ENCODE measurements at regions not wholly inside any gene's neighbourhood (a gene's known extent, or its start where the extent isn't known, plus 50 kb on each side); places are given as distances from the start of the nearest gene placed in this dataset.

GRCh38 chr19:30853036-30853435, 480.9 kb downstream of the ZNF536 start:
- Histone ChIP-seq H3K4me2 (ENCODE audit: extremely low read depth, insufficient read depth, low read length) (no peak overlapping the region), H3K9me3 (ENCODE audit: control insufficient read depth, insufficient read depth, low read depth, low read length) (no peaks in the 10 kb centered on the region)
- no peak for TF ChIP-seq CTCF (conservative IDR thresholded peaks at IDR 0.05 in 1 of 2, IDR thresholded peaks at IDR 0.05 in 1 of 2; ENCODE audit: low read depth in 1 of 2, low read length in 2 of 2)
- no peak for TF ChIP-seq EZH2 (IDR thresholded peaks at IDR 0.05; ENCODE audit: low read length, missing control alignments)

GRCh38 chr19:30852168-30852567, 480.0 kb downstream of the ZNF536 start:
- Histone ChIP-seq H3K27ac (ENCODE audit: insufficient read depth, low read length) (no peak overlapping the region), H3K36me3 (ENCODE audit: control insufficient read depth, insufficient read depth, low read length) (no peaks in the 10 kb centered on the region), H3K4me3 (replicated peaks in 1 of 4; ENCODE audit: control extremely low read depth in 1 of 4, insufficient read depth in 1 of 4, low read depth in 3 of 4, low read length in 4 of 4) (no peak overlapping the region), H3K9me3 (ENCODE audit: control insufficient read depth, insufficient read depth, low read depth, low read length) (no peaks in the 10 kb centered on the region), H3K27me3 (ENCODE audit: control insufficient read depth, insufficient read depth, low read length) (no peaks in the 10 kb centered on the region), H2AFZ (ENCODE audit: low read length) (no peak overlapping the region), H3K79me2 (ENCODE audit: control insufficient read depth, insufficient read depth, low read length) (no peaks in the 10 kb centered on the region), H4K20me1 (ENCODE audit: control insufficient read depth, extremely low read depth, insufficient read depth, low read length) (no peaks in the 10 kb centered on the region), H3K9ac (ENCODE audit: insufficient read depth, low read length) (no peak overlapping the region), H3K4me2 (ENCODE audit: extremely low read depth, insufficient read depth, low read length) (no peak overlapping the region), H3K4me1 (ENCODE audit: control insufficient read depth, extremely low read depth, insufficient read depth, low read length) (no peaks in the 10 kb centered on the region)
- DNase-seq (ENCODE audit: low read depth in 2 of 2) = no peak
- no peak for TF ChIP-seq CTCF (conservative IDR thresholded peaks at IDR 0.05 in 1 of 2, IDR thresholded peaks at IDR 0.05 in 1 of 2; ENCODE audit: low read depth in 1 of 2, low read length in 2 of 2)
- no peak for TF ChIP-seq EZH2 (IDR thresholded peaks at IDR 0.05; ENCODE audit: low read length, missing control alignments)

More at GRCh38 chr19:30853036-30853435, 480.9 kb downstream of the ZNF536 start:
- Histone ChIP-seq H3K9ac (ENCODE audit: insufficient read depth, low read length) (no peak overlapping the region), H3K79me2 (ENCODE audit: control insufficient read depth, insufficient read depth, low read length) (no peaks in the 10 kb centered on the region), H3K27me3 (ENCODE audit: control insufficient read depth, insufficient read depth, low read length) (no peaks in the 10 kb centered on the region), H3K4me3 (replicated peaks in 1 of 4; ENCODE audit: control extremely low read depth in 1 of 4, insufficient read depth in 1 of 4, low read depth in 3 of 4, low read length in 4 of 4) (no peak overlapping the region), H3K36me3 (ENCODE audit: control insufficient read depth, insufficient read depth, low read length) (no peaks in the 10 kb centered on the region), H4K20me1 (ENCODE audit: control insufficient read depth, extremely low read depth, insufficient read depth, low read length) (no peaks in the 10 kb centered on the region), H3K27ac (ENCODE audit: insufficient read depth, low read length) (no peak overlapping the region), H3K4me1 (ENCODE audit: control insufficient read depth, extremely low read depth, insufficient read depth, low read length) (no peaks in the 10 kb centered on the region), H2AFZ (ENCODE audit: low read length) (no peak overlapping the region)
- DNase-seq (ENCODE audit: low read depth in 2 of 2) = no peak

GRCh38 chr19:30851646-30852045, 479.5 kb downstream of the ZNF536 start:
- H3K4me2 ChIP-seq (ENCODE audit: extremely low read depth, insufficient read depth, low read length) = no peak overlapping the region
- no peak overlapping the region for H3K27ac ChIP-seq (ENCODE audit: insufficient read depth, low read length)
- no peaks in the 10 kb centered on the region for H3K27me3 ChIP-seq (ENCODE audit: control insufficient read depth, insufficient read depth, low read length)
- no peak for TF ChIP-seq EZH2 (IDR thresholded peaks at IDR 0.05; ENCODE audit: low read length, missing control alignments)
- no peak for TF ChIP-seq CTCF (conservative IDR thresholded peaks at IDR 0.05 in 1 of 2, IDR thresholded peaks at IDR 0.05 in 1 of 2; ENCODE audit: low read depth in 1 of 2, low read length in 2 of 2)
- H3K9ac ChIP-seq (ENCODE audit: insufficient read depth, low read length) = no peak overlapping the region
- H3K36me3 ChIP-seq (ENCODE audit: control insufficient read depth, insufficient read depth, low read length) = no peaks in the 10 kb centered on the region
- H4K20me1 ChIP-seq (ENCODE audit: control insufficient read depth, extremely low read depth, insufficient read depth, low read length) = no peaks in the 10 kb centered on the region
- H3K79me2 ChIP-seq (ENCODE audit: control insufficient read depth, insufficient read depth, low read length) = no peaks in the 10 kb centered on the region
- H3K9me3 ChIP-seq (ENCODE audit: control insufficient read depth, insufficient read depth, low read depth, low read length) = no peaks in the 10 kb centered on the region
- H3K4me1 ChIP-seq (ENCODE audit: control insufficient read depth, extremely low read depth, insufficient read depth, low read length) = no peaks in the 10 kb centered on the region
- H2AFZ ChIP-seq (ENCODE audit: low read length) = no peak overlapping the region
- no peak overlapping the region for H3K4me3 ChIP-seq (replicated peaks in 1 of 4; ENCODE audit: control extremely low read depth in 1 of 4, insufficient read depth in 1 of 4, low read depth in 3 of 4, low read length in 4 of 4)
- DNase-seq (ENCODE audit: low read depth in 2 of 2) = no peak

Measured in fibroblast of lung (primary cell).